GM18868 (cell line): ENCODE measurements at regions not wholly inside any gene's neighbourhood (a gene's known extent, or its start where the extent isn't known, plus 50 kb on each side); places are given as distances from the start of the nearest gene placed in this dataset.

ENCODE experiments used
- ATAC-seq: cut with Tn5 transposase; IDR thresholded peaks from one replicate; pipeline ENCODE4 v1.9.1; 2021; ENCODE audit warnings: mild to moderate bottlenecking, moderate library complexity; ENCODE audit not compliant: unreplicated experiment

DNA sequence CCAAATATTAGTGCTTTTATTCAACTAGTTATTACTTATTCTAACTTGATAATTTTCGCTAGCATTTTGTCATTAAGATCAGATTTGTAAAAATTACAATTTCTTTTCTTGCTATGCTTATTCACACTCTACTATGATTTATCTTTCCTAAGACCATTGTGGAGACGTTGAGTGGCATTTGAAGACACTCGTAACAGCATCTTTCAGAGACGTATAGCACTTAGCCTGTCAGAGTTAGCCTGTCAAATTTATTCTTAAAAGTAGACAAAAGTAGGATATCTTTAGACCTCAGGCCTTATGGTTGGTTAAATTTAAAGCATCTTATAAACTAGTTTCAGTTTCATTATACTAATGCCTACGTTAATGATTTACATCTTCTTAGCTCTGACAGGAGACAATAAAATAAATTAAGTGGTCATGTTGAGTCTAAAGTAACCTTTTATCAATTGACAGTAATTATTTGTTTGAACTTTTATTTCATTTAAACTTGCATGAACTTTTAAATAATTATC, 1410.1 kb downstream of the MRPL39 start:
- ATAC-seq: no peak

DNA sequence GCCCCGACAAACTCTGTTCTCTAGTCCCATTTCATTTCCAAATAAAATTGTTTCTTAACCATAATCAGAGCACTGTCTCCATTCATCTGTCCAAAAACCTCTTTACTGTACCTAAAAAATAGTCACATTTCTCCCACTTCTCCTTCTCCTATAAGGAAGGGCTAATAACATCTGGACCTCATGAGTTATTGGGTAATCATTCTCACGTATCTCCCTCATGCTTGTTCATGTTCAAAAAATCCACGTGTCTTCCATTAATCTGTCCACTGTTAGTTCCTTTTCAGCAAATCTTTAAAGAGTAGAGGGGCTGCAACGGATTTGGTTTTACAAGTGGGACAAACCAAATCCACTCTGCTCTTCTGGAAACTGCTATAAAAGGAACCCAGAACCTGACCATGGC, 1418.8 kb downstream of the MRPL39 start:
- no peak for ATAC-seq

DNA sequence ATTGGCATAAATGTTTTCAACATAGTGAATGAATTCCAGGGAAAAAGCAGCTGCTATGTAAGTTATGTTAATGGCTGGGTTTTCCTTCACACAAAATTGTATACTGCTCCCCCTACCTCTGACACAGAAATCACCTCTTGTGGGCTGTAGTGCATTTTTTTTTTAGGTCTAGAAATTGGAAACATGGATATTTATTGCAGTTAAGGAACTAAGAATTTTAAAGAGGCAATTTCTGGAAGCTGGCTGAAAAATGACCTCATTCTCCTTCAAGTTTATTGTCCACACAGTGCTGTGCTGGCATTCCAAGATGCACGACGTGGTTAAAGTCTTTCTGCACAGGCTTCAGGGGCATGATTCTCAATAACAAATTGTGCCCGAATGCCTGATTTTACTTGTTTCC, 1424.2 kb downstream of the MRPL39 start:
- no peak for ATAC-seq

DNA sequence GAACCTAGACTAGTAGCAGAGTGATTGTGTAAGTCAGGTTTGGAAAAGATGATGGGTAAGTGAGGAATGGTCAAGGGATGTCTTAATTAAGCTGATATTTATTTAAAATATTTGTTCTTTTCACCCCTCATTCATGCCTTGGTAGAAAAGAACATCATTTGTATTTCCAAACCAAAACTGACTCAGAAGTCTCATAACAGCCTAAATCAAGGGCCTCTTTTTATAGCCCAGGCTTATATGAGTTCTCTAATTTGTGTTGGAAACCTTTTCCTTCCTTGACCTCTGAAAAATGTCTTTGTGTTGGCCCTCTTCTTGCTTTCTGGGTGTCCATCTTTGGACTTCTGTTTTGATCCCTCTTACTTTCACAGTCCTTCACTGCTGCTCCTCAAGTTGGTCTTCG, 1428.2 kb downstream of the MRPL39 start:
- ATAC-seq: no peak

DNA sequence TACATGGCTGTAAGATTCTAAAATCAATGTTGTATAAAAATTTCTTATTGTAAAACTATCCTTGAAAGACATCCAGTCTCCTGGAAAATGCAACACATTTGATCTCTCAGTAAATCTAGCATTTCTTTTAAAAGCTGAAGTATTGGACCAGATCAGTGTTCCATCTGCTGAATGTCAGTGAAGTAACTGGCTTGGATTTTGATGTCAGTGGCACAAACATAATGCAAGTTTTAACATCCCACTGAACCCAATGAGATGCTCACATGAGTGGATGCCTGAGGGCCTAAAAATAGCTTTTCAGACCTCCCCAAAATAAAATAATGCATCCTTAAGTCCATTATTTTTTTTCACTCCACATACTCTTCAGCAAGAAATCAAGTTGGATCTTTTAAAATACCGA, 1432.2 kb downstream of the MRPL39 start:
- no peak for ATAC-seq

- no peak for ATAC-seq
Observed at GRCh38 chr21:24171736-24172135, 1435.5 kb downstream of the MRPL39 start.

GRCh38 chr21:24163539-24163938, 1443.7 kb downstream of the MRPL39 start:
- no peak for ATAC-seq

GRCh38 chr21:24160528-24160927, 1446.8 kb downstream of the MRPL39 start:
- no peak for ATAC-seq

DNA sequence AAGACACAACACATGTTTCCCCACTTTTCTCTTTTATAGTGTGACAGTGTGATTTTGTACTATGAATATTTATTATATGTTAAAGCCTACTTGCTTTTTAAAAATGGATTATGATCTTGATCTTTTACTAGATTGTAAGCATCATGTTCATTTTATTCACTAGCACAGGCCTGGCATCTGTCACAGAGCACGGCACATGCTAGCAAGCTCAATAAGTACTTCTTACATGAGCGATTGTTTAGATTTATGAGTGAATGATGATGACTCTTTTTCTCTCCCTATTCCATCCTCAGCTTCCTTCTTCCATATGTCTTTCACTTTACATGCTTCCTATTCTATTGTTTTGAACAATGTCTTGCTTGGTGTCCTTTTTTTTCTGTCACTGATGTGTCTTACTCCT, 1454.1 kb downstream of the MRPL39 start:
- ATAC-seq: no peak

- ATAC-seq: no peak
Observed at GRCh38 chr21:24150753-24151152, 1456.5 kb downstream of the MRPL39 start.

DNA sequence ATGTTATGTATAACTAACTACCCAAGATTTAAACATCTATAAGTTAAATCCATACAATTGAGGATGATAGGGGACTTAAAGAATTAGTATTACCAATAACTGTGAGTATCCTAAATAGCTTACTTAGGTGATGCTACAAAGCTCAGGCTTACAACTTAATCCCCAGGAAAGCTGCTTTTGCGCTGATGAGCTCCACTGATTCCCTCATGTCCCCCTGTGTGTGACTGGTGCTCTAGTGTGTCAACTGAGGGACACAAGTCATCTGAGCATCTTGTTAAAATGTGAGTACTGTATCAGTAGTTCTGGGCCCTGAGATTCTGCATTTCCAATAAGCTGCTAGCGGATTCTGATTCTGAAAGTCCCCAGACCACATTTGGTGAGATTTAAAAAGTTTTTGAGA, 1458.8 kb downstream of the MRPL39 start:
- no peak for ATAC-seq

DNA sequence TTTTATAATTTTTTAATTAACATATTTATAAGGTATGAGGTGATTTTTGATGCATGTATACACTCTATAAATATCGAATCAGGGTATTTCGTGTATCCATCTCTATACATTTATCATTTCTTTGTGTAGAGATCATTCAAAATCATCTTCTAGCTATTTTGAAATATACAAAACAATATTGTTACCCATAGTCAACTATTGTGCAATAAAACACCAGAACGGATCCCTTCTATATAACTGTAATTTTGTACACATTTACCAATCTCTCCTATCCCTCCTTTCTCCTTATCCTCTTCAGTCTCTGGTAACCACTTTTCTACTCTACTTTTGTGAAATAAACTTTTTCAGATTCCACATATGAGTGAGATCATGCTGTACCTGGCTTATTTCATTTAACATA, 1459.6 kb downstream of the MRPL39 start:
- ATAC-seq: no peak

DNA sequence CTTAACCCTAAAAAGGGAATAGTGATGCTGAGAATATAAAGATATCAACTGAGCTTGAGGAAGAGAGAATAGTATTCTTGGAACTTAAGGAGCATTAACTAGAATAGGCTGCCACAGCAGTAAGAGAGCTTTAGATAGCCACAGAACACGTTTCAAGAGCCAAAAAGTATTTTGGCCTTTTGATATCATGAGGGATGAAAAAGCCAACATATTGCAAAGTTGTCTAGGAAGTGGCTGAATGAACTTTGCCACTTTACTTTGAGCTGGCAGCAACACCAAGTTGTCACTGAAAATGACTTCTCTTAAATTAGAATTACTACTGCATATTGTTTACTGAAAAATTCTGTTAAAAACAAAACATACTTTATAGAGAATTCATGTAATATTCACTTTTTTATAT, 1476.2 kb downstream of the MRPL39 start:
- ATAC-seq: no peak

- ATAC-seq: no peak
Observed at GRCh38 chr21:24127651-24128050, 1479.6 kb downstream of the MRPL39 start.

- ATAC-seq: no peak
Observed at GRCh38 chr21:24123785-24124184, 1483.5 kb downstream of the MRPL39 start.

GRCh38 chr21:24118738-24119459, 1488.4 kb downstream of the MRPL39 start:
- no peak for ATAC-seq

- no peak for ATAC-seq
Observed at GRCh38 chr21:24115141-24115540, 1492.1 kb downstream of the MRPL39 start.

DNA sequence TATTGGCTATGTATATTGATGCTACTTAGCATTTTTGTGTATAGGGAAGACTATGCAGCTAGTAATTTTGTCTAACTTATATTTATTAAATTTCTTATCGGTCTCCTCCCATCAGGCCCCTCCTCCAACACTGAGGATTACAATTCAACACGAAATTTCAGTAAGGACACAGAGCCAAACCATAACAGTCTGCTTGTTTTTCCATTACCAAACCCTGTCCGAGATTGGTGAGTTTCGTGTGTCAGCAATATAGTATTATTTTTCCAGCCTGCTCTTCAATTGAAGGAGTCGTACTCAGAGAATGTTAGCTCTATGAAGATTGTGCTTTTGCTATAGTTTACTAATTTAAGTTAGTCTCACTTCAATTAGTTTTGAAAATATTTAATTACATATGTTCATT, 1495.3 kb downstream of the MRPL39 start:
- ATAC-seq: no peak

- ATAC-seq: no peak
Observed at GRCh38 chr21:24110846-24111245, 1496.4 kb downstream of the MRPL39 start.

GRCh38 chr21:24097181-24097580, 1510.1 kb downstream of the MRPL39 start:
- no peak for ATAC-seq

- no peak for ATAC-seq
Observed at GRCh38 chr21:24096651-24097050, 1510.6 kb downstream of the MRPL39 start.

GRCh38 chr21:24093032-24093431, 1514.2 kb downstream of the MRPL39 start:
- ATAC-seq: no peak

DNA sequence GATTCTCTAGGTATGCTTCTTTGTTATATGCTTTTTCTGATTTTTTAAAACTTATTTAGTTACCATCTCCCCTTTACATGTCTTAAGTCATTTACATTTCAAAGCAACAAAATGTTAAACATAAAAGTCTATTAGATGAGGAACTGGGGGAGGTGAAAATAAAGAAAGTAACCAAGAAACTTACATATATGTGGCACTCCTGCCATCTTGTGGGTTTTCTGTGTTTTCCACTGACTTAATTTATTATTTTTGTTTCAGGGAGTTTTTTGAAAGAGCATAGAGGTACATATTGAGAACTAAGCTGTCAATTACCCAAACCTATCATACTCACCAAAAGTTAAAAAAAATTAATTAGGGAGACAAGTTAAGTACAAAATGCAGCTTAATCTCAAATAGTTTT, 1531.1 kb downstream of the MRPL39 start:
- no peak for ATAC-seq
